GF-D8 (cell line): ENCODE measurements at regions not wholly inside any gene's neighbourhood (a gene's known extent, or its start where the extent isn't known, plus 50 kb on each side); places are given as distances from the start of the nearest gene placed in this dataset.
"Not testable (repeated sequence)": the region's sequence is repeated elsewhere in the genome, so short reads cannot be mapped to it uniquely, and the experiment has no call there.

Source experiments
- DNase-seq: peaks from one replicate; lab custom pipeline; 2025; lab: John Stamatoyannopoulos, UW

DNA sequence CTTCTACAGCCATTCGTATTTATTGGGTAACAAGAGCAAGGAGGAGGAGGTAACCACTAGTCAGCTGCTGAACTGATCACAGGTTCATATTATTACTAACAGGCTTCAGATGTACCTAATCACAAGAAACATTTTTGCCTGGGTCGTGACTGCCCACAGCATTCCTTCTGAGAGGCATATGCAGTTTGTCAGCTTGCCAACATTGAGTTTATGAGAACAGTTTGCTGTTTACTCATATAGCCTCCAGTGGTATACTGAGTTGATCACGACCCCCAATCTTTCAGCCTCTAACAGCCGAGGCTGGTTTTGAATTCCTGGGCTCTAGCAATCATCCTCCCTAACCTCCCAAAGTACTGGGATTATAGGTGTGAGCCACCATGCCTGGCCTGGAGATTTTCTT lies 693.6 kb downstream of the TLE1 start:
- no peak for DNase-seq

DNA sequence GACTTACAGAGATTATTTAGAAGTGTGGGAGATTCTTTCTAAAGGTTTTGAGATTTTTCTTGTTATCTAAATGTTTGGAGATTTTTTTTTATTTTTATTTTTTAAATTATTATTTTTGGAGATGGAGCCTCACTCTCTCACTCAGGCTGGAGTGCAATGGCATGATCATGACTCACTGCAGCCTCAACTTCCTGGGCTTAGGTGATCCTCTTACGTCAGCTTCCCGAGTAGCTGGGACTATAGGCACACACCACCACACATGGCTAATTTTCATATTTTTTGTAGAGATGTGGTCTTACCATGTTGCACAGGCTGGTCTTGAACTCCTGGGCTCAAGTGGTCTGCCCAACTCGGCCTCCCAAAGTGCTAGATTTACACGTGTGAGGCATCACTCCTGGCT lies 694.5 kb downstream of the TLE1 start:
- DNase-seq, result no peak

DNA sequence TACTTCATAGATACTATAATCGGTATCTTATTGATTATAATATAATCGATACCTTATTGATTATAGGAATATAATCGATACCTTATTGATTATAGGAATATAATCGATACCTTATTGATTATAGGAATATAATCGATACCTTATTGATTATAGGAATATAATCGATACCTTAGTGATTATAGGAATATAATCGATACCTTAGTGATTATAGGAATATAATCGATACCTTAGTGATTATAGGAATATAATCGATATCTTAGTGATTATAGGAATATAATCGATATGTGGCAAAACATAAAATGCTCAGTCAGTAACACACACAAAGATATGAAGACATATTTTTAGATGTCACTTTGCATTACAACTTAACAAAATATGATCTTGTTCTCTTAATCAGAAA lies 703.8 kb downstream of the TLE1 start:
- DNase-seq, result not testable (repeated sequence)

DNA sequence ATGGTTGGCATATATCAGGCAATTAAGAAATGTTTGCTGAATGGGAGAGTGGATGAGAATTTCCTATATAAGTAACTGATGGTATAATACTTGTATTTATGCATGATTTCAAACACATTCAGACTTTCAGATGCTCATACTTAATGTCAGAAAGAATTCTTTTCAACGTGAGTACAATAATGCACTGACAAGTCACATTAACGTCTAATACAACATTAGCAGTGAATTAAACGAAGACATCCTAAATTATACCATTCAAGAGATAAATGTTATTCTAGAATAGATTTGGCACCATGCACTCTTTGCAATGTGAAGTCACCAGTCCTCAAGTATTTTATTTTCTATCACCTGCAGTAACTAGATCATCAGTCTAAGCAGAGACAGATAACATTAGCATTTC lies 712.9 kb downstream of the TLE1 start:
- no peak for DNase-seq

DNA sequence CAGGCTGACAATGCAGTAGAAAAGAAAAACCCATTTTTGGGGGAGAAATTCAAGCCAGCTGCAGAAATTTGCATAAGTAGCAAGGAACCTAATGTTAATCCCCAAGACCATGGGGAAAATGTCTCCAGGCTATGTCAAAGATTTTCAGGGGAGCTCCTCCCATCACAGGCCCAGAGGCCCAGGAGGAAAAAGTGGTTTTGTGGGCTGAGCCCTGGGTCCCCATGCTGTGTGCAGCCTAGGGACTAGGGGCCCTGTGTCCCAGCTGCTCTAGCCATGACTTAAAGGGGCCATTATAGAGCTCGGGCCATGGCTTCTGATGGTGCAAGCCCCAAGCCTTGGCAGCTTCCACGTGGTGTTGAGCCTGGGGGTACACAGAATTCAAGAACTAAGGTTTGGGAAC lies 719.0 kb downstream of the TLE1 start:
- not testable (repeated sequence) for DNase-seq

DNA sequence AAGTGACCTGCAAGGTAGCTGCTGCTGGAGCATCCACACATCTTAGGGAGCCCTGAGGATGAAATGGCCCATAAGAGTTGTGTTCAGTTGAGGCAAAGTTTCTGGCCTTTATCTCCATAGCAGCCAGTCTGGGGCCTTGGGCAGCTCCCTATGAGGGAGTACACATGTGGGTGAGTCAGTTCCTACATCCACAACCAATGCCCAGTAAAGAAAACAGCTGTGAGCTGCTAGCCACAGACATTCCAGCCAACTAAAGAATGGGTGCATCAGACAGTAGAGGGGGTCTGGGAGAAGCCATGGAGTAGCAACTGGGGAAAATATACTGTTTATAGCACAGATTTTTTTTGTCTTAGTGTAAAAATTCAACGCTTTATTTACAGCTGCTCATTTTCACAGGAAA lies 720.7 kb downstream of the TLE1 start:
- no peak for DNase-seq

DNA sequence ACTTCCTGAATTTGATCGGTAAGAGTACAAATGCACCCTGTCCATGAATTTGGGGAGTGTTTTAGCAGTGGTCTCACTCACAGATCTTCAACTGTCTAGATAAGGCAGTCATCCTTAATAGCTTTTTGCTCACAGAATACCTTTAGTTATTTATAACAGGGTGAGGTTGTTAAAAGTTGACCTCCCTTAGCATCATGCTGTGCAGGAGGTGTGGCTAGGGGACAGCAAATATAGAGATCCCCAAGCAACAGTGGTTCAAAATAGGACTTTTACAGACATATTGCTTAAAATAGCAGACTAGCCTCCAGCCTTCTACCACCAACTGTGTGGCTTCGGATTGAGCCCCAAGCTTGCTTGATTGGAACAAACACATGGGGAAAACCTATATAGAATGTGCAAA lies 724.4 kb downstream of the TLE1 start:
- no peak for DNase-seq

DNA sequence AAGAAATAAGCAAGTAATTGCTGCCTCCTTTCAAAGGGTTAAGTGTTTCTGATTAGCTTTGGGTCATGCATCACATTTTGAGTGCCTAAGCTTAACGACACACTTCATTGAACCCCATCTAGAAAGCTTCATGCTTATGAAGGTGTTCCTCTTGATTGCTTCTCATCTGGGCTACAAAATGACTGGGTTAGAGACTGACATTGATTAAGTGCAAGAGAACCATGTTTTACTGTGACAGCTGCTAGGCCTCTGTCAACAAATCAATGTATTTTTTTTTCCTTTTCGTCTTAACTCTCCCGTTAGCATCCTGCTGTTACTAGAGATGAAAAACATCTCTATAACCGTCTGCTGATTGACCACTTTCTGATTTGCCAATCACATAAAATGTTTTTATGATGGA lies 725.0 kb downstream of the TLE1 start:
- no peak for DNase-seq

DNA sequence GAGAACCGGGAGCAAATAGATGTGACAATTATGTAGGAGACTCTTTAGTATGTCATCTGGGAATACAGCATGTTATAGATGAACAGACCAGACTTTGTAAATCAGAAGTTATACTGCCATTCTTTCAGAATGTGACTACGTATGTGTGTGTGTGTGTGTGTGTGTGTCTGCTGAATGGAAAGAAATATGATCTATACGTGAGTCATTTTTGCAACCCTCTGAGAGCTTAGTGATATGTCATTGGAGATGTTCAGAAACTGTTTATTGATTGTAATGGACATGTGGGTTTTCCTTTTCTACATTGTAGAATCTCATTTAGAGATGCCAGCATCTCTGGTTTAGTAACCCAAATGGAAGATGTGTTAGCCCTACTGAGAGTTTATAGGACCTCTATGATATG lies 731.5 kb downstream of the TLE1 start:
- DNase-seq, result no peak

DNA sequence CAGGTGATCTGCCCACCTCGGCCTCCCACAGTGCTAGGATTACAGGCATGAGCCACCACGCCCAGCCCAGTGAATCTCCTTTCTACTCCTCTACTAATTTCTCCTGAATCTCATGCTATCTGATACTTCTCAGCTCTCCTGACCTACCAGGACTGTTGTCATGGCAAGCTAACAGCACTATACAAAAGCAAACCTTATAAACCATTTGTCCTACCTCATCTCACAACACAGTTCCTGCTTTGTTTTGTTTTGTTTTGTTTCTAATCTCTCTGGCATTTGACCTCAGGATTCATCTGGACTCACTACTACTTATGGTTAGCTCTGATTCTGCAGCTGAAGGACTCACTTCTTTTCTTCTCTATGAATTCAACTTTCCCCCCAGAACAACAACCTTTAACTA lies 734.8 kb downstream of the TLE1 start:
- DNase-seq, result no peak

DNA sequence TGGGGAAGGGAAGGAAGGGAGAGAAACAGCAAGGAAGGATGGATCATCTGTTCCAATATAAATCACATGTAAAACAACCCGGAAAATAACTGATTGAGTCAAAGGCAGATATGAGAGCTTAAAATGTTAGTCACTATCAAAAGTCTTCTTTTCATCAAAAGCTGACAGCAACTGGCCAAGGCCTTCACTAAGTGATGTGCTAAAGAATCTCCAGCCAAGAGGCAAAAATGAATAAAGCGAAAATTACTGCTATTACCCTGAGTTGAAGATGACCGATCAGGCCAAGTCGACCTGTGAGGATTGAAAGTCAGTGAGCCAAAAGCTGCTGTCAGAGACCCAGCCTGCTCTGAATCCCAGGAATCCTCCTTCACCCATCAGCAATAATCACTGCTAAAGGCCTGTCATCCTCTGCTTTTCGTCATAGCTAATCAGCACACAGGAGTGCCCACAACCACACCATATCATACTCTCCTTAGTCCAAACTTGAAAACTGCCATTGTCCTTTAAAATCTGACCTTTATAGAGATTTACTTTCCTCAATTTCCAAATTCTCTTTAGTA lies 736.9 kb downstream of the TLE1 start:
- no peak for DNase-seq

DNA sequence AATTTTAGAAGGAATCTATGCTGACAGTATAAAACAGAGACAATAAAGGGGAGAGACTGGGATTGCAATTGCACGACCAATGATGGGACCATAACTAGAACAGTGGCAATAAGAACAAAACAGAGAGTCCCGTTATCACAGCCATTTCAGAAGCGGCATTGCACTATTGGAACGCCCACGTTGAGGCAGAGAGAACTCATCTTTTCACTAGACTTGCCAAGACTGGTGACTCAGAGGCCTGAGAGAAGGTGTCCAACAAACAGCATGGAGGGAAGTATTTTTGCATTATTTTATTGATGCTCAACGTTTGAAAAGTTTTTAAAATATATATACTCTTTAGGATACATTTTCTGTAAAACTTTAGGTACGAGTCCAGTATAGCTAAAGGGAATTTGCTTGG lies 737.7 kb downstream of the TLE1 start:
- DNase-seq, result no peak

DNA sequence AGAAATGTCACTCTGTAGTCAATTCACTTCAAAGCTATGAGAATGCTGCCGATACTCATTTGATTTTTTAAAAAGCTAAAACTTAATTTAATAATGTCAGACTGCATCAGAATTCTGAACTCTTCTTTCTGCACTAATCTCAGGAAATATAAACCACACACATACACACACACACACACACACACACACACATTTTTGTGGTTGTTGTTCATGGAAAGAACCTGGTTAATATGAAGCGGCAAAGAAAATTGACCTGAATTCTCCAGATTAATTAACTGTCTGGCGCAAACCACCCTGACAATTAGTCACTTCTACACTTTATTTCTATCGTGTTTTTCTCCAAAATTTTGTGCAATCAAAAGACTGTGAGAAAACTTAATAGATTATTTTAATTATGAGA lies 740.5 kb downstream of the TLE1 start:
- no peak for DNase-seq

DNA sequence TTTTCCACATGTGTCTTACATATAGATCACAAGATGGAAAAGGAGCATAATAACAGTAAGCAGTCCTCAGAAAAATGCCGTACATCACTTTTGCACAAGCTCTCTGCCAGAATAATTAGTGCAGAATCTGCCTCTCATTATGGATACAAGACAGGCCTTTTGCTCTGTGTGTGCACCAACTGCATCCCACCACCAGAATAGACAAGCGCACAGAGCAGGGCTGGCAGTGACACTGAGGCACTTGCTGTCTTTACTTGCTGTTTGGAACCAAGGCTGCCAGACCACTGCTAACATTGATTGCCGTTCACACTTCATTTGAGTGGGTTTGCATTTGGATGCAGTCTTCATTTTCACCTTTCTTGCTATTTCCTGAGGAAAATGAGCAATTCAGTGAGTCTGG lies 741.3 kb downstream of the TLE1 start:
- no peak for DNase-seq

DNA sequence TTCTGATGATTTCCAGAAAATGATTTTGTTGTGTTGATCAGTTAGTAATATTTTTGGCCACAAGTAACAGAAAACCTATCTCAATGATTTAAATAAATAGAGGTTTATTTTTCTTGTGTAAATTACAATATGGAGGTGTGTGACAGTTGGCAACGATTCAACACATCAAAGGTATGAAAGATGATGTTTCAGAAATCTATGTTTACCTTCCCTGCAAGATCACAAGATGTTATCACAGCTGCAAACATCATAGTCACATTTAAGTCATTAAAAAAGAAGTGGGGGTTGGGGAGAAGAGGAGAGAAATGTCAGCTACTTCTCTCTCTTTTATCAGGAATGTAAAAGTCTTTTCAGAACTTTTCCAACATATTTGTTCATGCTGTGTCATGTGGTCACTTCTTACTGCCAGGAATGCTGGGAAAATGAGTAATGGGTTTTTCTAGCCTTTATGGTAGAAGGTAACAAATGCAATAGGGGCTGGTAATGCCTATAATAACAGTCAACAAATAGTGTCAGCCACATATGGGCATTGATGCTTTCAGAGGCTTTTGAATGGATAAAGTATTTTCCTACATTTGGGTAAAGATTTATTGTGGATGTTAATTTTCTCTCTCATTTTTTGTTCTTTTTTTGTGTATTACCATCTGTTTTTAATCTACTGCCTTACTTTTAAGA lies 742.7 kb downstream of the TLE1 start:
- DNase-seq, result no peak

DNA sequence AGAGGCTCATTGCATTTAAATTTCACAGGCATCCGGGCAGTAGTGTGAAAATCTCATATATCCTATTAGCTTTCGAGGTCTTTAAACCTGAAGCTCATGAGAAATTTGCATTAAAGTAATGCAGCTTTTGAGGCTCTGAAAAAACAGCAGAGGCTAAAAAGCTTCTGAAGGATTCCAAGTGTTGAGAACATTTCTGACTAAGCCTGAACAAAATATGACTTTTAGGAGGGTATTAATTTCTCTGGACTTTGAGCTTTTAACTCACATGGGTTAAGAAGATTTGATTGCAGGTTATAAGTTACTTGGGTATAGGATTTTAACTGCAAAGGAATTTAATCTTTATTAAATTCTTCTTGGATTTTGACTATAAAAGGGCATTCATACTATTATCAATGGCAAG lies 743.9 kb downstream of the TLE1 start:
- no peak for DNase-seq

DNA sequence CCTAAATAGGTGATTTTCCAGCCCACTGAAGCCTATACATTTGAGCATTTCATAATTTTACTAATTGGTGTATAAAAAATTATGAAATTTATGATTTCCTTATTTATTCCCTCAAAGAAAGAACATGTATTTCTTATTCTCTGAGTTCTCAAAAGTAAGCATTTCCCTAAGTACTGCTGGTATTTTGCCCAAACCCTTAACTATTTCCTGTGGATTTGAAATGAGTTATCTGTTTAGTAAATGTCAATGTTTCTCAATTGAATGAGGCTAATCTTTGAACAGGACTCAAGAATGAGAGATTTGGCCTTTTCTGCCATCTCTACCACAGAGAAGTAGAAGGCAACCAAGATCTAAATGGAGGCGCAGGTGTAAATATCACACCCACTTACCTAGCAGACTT lies 751.7 kb downstream of the TLE1 start:
- DNase-seq, result no peak

DNA sequence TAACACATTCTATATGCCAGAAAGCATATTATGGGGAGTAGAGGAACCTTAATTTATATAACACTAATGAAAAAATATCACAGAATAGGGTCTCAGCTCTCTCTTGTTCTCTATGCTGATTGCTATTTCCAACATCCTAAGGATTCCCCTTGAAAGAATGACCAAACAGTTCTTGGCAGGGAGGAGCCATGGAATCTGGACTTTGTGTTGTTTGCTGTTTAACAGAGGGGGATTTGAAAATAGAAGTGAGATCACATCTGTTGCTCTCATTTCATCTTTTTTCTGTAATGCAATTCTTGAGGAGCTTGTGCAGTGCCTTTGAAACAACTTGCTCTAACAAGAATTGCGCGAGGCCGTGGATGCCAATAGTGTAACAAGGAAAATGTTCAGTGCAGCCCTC lies 755.3 kb downstream of the TLE1 start:
- no peak for DNase-seq

DNA sequence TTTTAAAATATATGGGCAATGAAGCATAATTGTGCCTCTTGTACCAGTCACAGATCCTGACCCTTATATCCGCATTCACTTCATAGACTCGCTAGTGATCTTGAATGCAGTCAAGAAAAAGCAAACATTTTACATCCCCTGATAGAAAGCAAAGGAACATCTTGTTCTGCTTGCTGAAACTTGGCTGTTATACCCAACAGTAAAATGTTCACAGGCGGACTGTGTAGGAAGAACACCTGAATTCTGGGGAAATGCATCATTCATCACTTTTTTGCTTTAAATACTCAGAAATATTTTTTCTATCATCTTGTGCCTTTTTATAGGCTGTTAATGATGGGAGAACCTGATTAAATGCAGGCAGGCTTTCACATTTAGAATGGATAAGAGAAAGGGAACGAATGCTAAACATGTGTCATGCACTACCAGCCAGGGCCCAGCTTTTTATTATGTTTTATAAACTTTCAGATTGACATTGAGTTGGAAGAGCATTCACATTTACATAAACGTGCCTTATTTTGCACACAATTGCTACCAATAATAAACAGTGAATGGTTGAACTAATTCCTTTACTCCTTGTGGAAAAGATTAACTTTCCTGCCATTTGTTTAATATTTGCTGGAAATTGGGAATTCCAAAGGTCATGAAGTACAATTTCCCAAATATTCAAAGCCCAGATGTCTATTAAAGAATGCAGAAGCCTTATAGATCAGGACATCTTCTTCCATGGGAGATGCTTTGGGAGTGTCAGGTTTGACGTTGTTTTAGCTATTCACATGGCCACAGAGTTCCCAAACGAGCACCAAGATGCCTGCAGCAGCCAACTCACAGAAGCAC lies 756.2 kb downstream of the TLE1 start:
- DNase-seq, result no peak

DNA sequence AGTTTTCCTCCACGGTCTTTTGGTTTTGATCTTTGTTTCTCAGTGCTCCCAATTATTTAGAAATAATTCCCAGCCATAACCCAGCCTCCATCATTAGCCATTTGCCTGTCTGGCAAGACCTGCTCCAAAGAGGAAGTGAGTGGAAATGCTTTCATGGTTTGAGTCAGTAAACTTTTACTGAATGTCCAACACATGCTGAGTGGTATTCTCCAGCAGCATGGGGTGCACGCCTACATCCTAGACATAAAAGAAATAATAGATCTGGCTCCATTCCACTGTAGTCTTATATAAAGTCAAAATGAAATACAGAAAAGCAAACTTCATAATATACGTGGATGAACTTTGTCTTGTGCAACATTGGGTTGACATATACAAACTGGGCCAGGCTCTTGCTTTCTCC lies 757.2 kb downstream of the TLE1 start:
- DNase-seq, result no peak

DNA sequence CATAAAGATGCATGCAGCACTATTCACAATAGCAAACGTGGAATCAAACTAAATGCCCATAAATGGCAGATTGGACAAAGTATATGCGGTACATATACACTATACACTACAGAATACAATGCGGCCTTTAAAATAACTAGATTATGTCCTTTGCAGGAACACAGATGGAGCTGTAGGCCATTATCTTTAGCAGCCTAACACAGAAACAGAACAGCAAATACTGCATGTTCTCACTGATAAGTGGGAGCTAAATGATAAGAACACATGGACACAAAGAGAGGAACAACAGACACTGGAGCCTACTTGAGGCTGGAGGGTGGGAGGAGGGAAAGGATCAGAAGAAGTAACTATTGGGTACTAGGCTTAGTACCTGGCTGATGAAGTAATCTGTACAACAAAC lies 758.2 kb downstream of the TLE1 start:
- no peak for DNase-seq

DNA sequence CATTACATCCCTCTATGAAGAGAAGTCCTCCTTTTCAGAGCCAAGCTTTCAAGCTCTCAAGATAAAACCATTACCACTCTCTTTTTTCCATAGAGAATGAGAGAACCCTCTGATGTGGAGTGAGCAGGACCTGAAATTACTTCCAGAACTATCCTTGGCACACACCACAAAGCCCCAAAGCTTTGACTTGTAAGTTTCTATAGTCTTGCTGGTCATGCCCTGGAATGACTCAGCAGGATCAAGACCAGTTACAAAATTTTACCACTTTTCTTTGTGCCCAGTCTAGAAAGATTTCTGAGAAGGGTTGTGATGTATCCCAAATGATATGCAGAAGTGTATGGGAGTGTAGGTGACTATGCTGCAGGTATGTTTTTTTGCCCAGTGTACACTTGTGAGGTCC lies 760.6 kb downstream of the TLE1 start:
- DNase-seq, result no peak

DNA sequence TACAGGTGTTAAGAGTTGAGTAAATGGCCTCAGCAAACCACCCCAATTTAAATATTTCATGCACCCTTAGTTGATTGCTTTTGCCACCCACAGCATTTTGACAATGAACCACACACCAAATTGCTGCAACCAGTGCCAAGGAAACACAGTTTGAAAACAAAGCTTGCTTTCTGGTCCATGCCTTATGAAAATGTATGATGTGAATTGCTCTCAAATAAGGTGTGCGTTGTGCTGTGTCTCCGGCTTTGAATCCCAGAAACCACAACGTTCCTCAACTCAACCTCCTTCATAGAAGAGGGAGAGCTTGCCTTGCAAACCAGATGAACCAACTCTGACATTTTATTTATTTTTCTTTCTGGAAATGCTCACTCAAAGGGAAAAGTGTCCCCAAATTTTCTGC lies 762.7 kb downstream of the TLE1 start:
- DNase-seq, result no peak

DNA sequence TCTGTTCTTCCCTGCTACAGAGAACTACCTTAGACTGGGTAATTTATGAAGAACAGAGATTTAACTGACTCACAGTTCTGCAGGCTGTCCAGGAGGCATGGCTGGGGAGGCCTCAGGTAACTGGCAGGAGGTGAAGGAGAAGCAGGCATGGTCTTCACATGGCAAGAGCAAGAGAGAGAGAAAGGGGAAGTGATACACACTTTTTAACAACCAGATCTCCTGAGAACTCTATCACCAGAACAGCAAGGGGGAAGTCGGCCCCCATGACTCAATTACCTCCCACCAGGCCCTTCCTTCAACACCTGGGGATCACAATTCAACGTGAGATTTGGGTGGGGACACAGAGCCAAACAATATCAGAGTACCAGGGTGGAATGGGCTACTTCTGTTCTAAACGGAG lies 766.8 kb downstream of the TLE1 start:
- no peak for DNase-seq
